Panc1 (cell line): ENCODE measurements at regions not wholly inside any gene's neighbourhood (a gene's known extent, or its start where the extent isn't known, plus 50 kb on each side); places are given as distances from the start of the nearest gene placed in this dataset.

ENCODE experiments used
- ATAC-seq: fragments of 200-7000 bp; cut with Tn5 transposase; 2 replicates; pipeline ENCODE4 v1.9.1; 2020; ENCODE audit warnings: mild to moderate bottlenecking, moderate library complexity
- BruUV-seq: library from RNA; stranded (reverse); fragments of 400-500 nt; replicated peaks from 2 replicates; lab custom pipeline; 2021; lab: Mats Ljungman, UMichigan
- CTCF ChIA-PET: fragments of 300-600 bp; sonication (Branson Sonifier 250); formaldehyde crosslinking; loops from one replicate; lab custom pipeline; 2022; ENCODE audit warnings: antibody characterized with exemption; lab: Charles Lee
- POLR2A ChIA-PET: fragments of 300-600 bp; sonication (Branson Sonifier 250); formaldehyde crosslinking; loops from one replicate; lab custom pipeline; 2022; ENCODE audit warnings: antibody characterized with exemption; lab: Charles Lee
- DNase-seq: peaks from one replicate; pipeline ENCODE4 v3.0.0-alpha.2; 2010; ENCODE audit warnings: low read depth, low spot score
- H3K27ac ChIP-seq: 2 replicates; pipeline ENCODE4 v1.5.1; 2011; ENCODE audit warnings: mild to moderate bottlenecking, low read length, inconsistent platforms
- H3K27me3 ChIP-seq: fragments of 200-500 bp; sonication (Bioruptor generic); 2 replicates; pipeline ENCODE4 v1.6.0; 2014; ENCODE audit warnings: low read length, inconsistent platforms; ENCODE audit not compliant: control insufficient read depth, insufficient read depth
- H3K36me3 ChIP-seq: fragments of 200-500 bp; sonication (Bioruptor generic); 2 replicates; pipeline ENCODE4 v1.5.1; 2014; ENCODE audit warnings: inconsistent platforms, mild to moderate bottlenecking, low read length, moderate library complexity; ENCODE audit not compliant: control insufficient read depth, insufficient read depth
- H3K4me1 ChIP-seq: 2 replicates; pipeline ENCODE4 v1.5.1; 2011; ENCODE audit warnings: inconsistent platforms, mild to moderate bottlenecking, low read length, moderate library complexity; ENCODE audit not compliant: control insufficient read depth, insufficient read depth
- H3K4me3 ChIP-seq, 2 experiments: 2 replicates each; pipeline ENCODE4 v1.5.1; 2011 to 2012; ENCODE audit warnings: low read depth in 2 of 2, low read length in 2 of 2, mild to moderate bottlenecking in 2 of 2, inconsistent platforms in 1 of 2, moderate library complexity in 1 of 2
- H3K9me3 ChIP-seq: fragments of 200-500 bp; sonication (Bioruptor generic); 2 replicates; pipeline ENCODE4 v1.5.1; 2014; ENCODE audit warnings: low read depth, mild to moderate bottlenecking, inconsistent platforms, low read length, moderate library complexity; ENCODE audit not compliant: control insufficient read depth, insufficient read depth
- CTCF ChIP-seq: fragments of 450-650 bp; IDR thresholded peaks from 2 replicates; pipeline ENCODE4 v1.5.1; 2017; ENCODE audit warnings: mild to moderate bottlenecking
- POLR2AphosphoS5 ChIP-seq: IDR thresholded peaks from 2 replicates; pipeline ENCODE4 v1.6.1; 2012; ENCODE audit warnings: mild to moderate bottlenecking, low read depth, low read length, moderate library complexity
- REST ChIP-seq, 2 experiments: IDR thresholded peaks; 2 replicates each; pipeline ENCODE4 v1.6.1; 2011 to 2012; ENCODE audit warnings: low read depth in 2 of 2, control low read depth in 1 of 2, low read length in 1 of 2, mild to moderate bottlenecking in 1 of 2, moderate library complexity in 1 of 2; ENCODE audit not compliant: insufficient read depth in 1 of 2
- SIN3A ChIP-seq: IDR thresholded peaks from 2 replicates; pipeline ENCODE4 v1.6.1; 2012; ENCODE audit warnings: low read depth, mild to moderate bottlenecking, low read length, moderate library complexity, borderline replicate concordance; ENCODE audit not compliant: insufficient read depth
- TCF7L2 ChIP-seq: IDR thresholded peaks from 2 replicates; pipeline ENCODE4 v1.6.1; 2011; ENCODE audit warnings: mild to moderate bottlenecking, low read depth, low read length, inconsistent platforms
- in situ Hi-C: cut with HindIII; loops from 2 replicates; pipeline ENCODE4 v1.10.0; 2016; ENCODE audit warnings: low sequenced_read_pairs, low pct_unique_long_range_greater_than_20kb
- intact Hi-C: fragments of 100-400 bp; cut with micrococcal nuclease; formaldehyde crosslinking; loops from one replicate; pipeline ENCODE4 v1.10.0; 2022; ENCODE audit not compliant: unreplicated experiment

GRCh38 chr9:82532504-82533180 is 530.3 kb downstream of the RASEF start:
- in situ Hi-C loops: no loop called here
- Histone ChIP-seq H3K27me3 (no peaks in the 10 kb centered on the region), H3K4me3 (no peak overlapping the region), H3K4me1 (no peaks in the 10 kb centered on the region), H3K36me3 (no peaks in the 10 kb centered on the region), H3K9me3 (no peaks in the 10 kb centered on the region; the same call in 1 of the 2 replicates), H3K27ac (no peak overlapping the region)
- TF ChIP-seq SIN3A (no peak), CTCF (no peak; the same call in 1 of the 2 replicates), REST (IDR thresholded peaks at IDR 0.05; ENCODE audit: insufficient read depth in 1 of 2, low read depth in 2 of 2, low read length in 1 of 2) (no peak), POLR2AphosphoS5 (no peak), TCF7L2 (no peak)
- DNase-seq (no peak), ATAC-seq (no peak)
- ChIA-PET POLR2A (interaction anchor here (0.6 kb wide), 1 partner anchor 291 kb away, joined by 5 read pairs; no protein-coding TSS in a partner anchor), CTCF (no interaction called here)
- intact Hi-C loops: no loop called here
- BruUV-seq: no TSS peak

- Histone ChIP-seq H3K9me3 (no peaks in the 10 kb centered on the region), H3K36me3 (no peaks in the 10 kb centered on the region), H3K4me3 (no peak overlapping the region), H3K27ac (no peak overlapping the region), H3K27me3 (no peaks in the 10 kb centered on the region), H3K4me1 (no peaks in the 10 kb centered on the region)
- TF ChIP-seq POLR2AphosphoS5 (no peak), CTCF (no peak), SIN3A (no peak), TCF7L2 (no peak), REST (IDR thresholded peaks at IDR 0.05; ENCODE audit: insufficient read depth in 1 of 2, low read depth in 2 of 2, low read length in 1 of 2) (no peak)
- CTCF ChIA-PET: no interaction called here
- DNase-seq (no peak), ATAC-seq (no peak)
- intact Hi-C loops (no loop called here), in situ Hi-C loops (no loop called here)
- no TSS peak for BruUV-seq
- POLR2A ChIA-PET: no interaction called here
These were observed 527.4 kb downstream of the RASEF start for GRCh38 chr9:82535432-82535998.
